NCI-H460 (cell line): ENCODE measurements at regions not wholly inside any gene's neighbourhood (a gene's known extent, or its start where the extent isn't known, plus 50 kb on each side); places are given as distances from the start of the nearest gene placed in this dataset.

Source experiments
- DNase-seq: peaks from one replicate; pipeline ENCODE4 v3.0.0-alpha.2; 2016; ENCODE audit warnings: low read depth; ENCODE audit errors: extremely low read depth

DNA sequence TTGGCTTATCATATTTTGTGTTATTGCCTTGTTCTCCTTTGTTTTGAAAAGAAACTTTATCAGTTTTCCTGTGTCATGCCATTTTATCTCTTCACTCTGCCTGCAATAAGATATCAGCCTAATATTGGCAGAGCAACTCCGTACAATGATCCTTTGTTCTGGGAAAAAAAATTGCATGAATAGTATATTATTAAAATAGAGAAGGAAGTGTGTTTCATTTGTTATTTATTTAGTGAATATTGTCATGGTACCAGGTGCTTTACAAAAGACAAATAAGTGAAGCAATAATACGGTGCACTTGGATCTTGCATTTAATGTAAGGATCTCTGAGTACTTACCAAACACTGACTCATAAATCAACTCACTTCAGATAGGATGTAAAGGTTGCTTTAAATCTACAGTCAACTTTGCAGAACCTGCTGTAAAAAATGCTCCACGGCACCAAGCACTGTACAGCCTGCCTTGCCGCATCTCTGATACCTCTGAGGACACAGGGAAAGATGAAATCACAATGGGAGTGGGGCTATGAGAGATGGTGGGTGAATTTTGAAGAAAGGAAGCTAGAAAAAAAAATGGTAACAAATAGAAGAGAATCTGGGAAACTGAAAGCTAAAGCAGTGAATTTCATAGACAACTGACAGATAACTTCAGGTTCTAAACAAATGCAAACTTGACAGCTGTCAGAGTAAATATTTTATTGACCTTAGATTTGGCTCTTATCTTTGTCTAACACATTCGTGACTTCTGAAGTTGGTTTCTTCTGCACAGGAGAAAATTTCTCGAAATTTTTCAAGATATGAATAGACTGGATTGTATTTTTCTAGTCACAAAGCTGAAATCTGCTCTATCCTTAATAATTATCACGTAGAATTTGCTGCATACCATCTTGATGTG is 232.1 kb downstream of the ENC1 start:
- no peak for DNase-seq

DNA sequence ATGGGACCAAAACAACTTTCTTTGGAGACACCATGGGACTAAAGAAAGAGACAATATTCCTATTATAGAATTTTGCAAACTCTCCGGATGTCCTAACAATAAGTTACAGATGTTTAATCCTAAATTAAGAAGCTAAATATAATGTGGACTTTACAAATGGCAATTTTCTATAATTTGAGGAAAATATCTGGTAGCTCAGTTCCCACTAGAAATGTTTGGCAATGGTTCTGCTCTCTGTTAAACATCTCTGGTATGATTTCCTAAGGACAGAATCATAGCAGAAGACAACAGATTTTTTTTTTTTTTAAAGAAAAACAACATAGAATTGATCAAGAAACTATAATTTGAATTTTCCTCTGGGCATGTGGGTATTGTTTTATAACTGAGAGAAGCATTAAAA is 232.8 kb downstream of the ENC1 start:
- no peak for DNase-seq

DNA sequence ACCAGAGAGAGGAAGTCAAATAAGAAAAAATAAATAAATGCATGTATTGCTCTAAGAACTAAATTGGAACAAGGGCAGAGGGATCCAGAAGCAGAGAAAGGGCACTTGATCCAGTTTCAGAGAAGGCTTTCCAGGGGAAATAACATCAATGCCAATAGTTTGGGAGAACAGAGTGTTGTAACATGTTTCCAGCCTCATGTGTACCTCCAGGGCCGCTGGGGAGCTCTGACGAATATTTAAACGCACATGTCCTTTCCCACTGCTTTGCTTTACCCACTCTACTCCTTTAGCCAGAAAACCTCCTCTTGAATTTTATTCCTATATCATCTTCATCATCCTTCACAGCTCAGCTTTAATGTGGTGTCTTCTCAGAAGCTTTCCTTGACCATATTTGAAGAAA is 233.7 kb downstream of the ENC1 start:
- no peak for DNase-seq

DNA sequence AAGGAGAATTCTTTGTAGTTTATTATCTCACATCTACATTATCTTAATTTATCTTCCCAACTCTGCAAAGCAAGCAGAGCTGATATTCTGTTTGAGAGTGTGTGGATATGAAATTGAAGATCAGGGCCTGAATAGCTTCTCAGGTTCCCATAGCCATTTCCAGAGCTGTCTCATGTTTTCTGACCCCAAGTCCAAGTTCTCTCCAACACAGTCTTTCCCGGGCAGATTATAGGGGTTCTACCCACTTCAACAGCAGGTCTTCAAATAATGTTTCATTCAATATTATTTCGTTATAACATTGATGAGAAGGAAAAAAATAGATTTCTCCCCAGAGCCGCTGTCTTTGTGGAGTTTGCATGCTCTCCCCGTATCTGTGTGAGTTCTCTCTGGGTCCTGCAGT is 234.9 kb downstream of the ENC1 start:
- no peak for DNase-seq

DNA sequence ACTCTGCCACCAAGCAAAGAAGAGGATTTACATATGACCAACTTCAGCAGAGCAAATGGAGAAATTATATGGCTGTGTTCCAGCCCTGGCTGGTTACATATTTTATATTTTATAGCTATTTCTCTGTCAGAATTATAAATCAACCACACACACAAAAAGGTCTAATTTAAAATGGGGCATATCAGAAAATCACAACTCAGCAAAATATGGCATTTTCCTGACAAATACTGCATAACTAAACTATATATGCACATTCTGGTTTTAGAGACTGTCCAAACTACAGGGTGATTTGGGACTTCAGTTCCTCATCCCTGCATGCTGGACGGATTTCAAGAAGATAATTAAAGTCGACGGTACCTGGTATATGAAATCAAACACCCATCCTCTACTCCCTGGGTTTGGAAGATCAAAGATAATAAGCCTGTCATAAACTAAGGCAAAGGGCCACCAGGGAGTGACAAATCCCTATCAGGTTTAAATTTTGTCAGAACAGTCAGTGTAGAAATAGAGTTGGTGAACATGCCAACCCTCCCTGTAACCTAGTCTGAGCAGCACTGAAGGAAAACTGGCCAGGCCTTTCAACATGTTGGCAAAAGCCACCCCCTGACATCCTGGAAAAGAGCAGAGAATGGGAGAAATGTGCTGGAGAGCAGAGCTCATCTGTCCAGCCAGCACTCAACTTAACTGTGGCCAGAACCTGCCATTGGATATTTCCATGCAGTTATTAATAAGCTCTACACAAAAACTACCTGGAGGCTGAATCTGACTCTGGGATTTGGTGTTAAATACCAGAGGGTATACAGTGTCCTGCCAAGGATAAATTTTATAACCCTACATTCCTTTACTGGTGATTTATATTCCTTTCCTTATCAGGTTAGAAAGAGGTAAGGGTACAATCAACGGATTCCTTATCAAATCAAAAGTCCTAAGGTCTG is 235.7 kb downstream of the ENC1 start:
- DNase-seq: no peak

DNA sequence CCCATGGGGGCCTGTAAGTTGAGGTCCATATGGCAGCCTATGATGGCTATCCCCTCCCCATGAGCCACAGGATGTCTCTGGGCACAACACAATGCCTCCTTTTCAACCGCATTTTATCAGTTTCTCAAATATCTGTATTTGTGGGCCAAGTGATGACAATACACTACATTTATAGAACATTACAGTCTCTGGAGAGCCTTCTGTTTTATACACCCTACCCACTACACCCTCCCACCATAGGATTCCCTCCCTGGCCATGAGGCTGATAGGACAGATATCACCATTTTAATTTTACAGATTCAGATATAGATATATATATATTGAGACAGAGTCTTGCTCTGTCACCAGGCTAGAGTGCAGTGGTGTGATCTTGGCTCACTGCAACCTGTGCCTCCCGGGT is 236.8 kb downstream of the ENC1 start:
- DNase-seq: no peak

DNA sequence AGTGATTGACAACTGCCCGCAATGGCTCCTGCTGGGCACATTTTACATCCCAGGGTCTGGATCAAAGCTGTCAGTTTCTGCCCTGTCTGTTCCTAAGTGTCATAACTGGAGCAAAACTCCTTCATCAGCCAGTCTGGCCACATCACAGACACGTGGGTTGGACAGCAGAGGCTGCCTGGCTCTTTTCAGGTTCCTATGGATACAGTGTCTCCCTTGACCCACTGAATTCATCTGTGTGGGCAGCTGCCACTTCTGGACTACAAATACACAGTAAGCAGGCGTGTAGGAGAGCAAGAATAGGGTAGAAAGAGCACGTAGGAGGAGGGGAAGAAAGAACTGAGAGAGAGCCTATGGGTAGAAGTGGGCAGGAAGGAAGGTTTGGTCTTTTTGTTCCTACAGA is 238.0 kb downstream of the ENC1 start:
- no peak for DNase-seq

DNA sequence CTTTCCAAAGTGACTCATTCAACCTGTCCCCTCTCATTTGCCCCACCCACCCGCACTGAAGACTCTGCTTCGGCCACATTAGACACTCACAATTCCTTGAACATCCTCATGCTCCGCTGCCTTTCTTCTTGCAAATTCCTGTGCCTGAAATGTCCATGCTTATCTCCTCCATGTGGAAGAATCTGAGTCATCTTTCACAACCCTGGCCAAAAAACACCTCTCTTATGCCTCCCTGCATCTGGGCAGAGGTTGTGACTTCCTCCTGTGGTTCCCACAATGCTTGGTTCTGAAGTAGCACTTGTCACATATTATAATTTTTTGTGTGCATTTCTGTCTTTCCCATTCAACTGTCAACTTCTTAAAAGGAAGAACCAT is 238.6 kb downstream of the ENC1 start:
- DNase-seq: no peak

DNA sequence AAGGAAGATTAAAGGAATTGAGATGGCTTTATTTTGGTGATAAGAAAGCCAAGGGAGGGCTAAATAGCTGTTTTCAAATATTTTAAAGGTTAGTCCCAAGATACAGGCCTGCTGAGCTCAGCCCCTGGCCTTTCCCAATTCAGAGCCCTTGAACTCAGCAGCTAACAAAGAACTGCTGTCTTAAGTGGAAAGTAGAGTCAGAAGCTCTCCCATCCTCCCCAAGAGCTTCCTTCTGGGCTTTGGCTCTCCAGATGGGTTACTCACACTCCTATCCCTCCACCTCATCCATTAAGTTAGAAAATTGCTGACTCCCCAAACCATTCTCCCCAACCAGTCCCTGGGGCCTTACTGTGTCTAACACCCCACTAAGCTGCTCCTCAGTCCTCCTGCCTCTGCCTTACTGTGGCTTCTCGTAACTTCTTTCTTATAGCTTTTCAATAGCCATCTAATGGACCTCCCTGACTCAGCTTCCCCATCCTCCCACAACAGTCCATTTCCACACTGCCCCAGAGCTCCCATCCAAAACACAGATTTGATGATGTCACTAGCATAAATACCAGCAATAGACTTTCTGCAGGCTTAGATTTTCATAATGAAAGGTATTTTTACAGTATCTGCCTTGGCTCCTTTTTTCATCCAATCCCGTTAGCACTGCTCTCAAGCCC is 239.1 kb downstream of the ENC1 start:
- no peak for DNase-seq

DNA sequence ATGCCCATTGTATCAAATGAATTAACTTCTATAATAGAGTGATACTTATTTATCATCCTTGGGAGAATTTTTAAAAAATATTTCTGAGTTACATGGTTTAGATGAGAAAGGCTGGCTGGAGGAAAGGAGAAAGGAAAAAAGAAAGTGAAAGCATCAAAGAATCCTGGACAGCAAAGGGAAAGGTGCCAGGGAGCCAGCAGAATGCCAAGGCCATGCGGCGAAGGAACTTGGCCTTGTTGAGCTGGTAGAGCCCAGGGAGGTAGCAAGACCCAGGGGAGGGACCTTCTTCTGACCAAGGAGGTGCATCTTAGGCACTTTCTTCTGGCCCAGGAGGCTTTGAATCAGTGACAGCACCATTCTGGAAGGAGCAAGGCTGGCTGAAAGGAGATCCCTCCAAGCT is 240.5 kb downstream of the ENC1 start:
- no peak for DNase-seq

DNA sequence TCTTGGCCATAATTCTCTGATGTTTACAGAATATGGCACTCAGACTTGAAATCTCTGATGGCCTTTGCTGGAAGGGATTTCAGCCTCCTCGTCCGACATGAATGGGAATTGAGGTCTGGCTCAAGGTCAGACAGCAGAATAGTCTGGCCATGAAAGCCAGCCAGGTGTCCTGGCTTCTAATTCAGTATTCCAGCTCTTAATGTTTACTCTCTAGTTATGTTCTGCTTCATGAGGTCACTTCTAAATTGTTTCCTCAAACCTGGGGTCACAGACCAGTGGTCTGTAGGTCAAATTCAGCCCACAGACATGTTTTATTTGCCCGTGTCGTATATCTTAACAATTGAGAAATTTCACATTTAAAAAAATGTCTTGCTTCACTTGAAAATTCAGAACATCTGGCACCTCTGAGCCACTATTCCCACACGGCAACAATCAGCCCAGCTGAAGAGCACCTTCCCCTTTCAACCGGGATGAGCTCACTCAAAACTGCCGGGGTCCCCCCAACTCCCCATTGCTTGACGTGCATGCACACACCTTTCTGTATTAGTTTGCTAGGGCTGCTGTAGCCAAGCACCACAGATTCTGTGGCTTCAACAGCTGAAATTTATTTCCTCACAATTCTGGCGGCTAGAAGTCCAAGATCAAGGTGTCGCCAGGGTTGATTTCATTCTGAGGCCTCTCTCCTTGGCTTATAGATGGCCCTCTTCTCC is 243.5 kb downstream of the ENC1 start:
- DNase-seq: no peak

DNA sequence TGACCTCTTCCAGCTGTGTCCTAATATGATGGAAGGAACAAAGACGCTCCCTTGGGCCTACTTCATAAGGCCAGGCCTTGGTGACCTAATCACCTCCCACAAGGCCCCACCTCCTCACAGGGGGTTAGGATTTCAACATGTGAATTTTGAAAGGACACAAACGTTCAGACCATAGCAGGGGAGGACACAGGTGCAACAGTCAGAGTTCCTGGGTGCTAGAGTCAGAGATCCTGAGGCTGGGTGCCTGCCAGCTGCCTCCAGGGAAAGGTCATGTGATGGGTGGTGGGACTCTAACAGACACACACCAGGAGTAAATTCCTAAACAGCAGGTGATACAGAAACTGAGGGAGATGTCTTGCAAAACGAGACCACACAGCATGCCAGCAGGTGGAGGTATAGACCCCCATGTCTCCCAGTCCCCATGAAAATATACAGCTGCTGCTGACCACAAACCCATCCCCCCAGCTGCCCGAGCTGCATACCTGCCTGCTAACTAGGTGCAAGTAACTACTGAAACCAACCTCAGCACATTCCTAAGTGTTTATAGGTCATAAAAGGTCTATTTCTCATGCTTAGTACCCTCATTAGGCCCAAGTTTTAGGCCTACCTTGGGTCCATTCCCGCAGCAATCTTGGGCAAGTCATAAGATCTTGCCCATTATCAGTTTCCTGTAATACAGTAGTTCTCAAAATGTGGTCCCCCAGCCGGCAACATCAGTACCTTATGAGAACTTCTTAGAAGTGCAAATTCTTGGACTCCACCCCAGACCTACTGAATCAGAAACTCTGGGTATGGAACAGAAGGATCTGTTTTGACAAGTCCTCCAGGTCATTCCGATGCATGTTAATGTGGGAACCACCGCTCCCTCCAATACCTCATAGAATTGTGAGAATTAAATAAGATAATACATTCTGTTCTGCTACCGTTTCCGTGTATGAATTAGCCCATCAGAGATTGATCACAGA is 245.3 kb downstream of the ENC1 start:
- no peak for DNase-seq

DNA sequence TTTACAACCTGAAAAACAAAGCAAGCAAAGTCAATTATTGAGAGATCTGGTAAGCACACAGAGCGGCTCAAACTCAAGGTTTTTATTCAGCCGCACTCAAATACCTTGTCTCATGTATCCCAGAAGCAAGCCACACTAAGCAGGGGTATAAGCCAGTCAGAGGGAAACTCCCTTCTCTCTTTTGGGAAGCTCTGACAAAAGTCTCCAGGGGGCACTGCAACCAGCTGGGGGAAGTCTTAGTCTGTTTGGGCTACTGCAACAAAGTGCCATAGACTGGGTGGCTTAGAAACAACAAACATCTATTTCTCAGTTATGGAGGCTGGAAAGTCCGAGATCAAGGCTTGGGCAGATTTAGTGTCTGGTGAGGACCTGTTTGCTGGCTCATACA is 246.0 kb downstream of the ENC1 start:
- DNase-seq: no peak

DNA sequence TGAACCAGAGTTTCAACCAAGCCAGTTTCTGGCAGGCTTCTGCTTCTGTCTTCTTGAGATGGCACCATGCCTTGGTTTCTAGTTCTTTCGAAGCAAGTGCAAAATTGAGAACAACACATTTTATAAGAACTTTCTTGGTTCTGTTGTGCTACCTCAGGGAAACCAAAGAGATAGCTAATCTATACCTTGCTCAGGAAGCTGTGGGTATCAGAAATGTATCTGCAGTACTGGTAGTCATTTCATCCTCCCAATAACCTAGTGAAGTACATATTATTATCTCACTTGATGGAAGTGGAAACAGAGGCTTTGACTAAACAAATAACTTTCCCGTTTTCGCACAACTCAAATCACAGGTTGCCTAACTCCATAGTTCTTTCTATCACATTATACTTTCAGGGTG is 246.6 kb downstream of the ENC1 start:
- no peak for DNase-seq

DNA sequence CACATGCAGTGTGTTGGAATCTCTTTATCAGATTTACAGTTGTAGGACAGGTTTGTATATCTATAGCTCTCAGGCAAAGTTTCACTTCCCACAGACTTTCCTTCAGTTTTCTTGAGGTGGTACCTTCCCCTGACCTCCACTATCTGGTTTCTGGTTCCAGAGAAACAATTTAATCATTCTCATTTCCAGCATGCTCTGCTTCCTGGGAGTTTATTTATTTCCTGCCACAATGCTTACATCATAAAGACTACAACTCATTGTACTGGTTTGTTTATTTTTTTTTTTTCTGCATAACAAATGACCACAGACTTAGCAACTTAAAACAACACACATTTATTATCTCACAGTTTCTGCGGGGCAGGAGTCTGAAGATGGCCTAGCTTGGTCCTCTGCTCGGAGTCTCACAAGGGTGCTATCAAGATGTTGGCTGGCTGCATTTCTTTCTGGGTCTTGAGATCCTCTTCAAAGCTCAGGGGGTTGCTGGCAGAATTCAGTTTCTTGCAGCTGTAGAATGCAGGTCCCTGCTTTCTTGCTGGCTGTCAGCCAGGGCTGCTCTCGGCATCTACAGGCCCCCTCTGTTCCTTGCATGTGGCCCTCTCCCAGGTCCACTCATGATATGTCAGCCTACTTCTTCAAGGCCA is 247.7 kb downstream of the ENC1 start:
- DNase-seq: no peak

DNA sequence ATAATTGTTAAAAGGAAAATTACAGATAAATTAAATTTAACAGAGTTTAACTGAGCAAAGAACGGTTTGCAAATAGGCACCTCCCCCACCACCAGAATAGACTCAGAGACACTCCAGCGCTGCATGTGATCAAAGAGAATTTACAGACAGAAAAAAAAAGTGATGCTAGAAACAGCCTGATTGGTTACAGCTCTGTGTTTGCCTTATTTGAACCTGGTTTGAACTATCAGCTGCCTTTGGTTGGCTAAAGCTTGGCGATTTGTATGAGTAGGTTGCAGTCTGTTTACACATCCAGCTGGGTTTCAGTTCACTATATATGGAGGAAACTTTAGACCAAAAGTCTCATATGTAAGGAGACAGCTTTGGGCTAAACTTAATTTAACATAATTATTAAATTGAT is 249.1 kb downstream of the ENC1 start:
- DNase-seq: no peak

DNA sequence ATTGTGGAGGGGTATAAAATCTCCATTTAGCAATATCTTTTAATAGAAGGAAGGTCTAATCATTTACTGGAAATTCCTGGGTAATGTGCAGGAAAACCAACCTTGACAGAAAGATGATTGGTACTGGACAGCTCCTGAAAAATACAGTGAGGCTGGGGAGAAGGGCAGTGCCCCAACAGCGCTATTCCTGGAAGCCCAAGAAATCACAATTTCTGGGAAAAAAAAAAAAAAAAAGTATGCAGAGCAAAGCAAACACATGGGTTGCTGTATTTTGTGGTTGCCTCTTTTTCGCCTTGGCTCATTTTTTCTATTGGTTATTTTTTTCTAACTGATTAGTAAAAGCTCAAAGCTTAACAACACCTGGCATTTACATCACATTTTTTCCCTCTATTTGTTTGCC is 249.7 kb downstream of the ENC1 start:
- DNase-seq: no peak

DNA sequence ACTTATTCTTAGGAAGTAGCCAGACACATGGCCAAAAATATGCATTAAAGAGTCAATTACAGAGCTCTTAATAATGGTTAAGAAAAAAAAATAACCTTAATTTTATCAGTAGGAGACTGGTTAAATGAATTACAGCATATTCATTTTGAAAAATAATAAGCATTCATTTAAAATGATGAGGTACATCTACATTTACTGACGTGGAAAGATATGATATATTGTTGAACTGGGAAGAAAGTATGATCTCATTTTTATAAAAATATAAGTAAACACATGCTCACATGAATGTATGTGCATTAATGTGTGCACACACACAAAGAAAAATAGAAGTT is 250.3 kb downstream of the ENC1 start:
- DNase-seq: no peak
